ENCODE measurements at regions not wholly inside any gene's neighbourhood (a gene's known extent, or its start where the extent isn't known, plus 50 kb on each side); places are given as distances from the start of the nearest gene placed in this dataset.

DNA sequence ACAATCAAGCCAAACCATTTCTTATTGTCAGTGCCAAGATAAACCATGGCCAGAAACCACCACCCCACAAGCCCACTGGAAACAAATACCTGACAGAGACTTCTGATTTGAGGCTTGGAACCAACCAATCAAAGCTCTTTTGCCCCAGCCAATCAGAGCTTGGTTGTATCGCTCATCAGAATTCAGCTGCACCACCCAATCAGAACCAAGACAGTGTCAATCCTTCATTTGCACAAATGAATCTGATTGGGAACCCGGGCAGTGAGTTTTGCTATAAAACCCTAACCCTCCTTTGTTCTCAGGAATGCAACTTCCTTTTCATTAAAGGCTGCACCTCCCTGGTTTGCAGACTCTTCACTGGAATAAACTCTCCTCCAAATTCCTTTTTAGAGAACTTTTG, 87.4 kb downstream of the ELAPOR2 start:
- TF ChIP-seq CTCF (IDR thresholded peaks at IDR 0.05) = no peak
- TF ChIP-seq POLR2A (IDR thresholded peaks at IDR 0.05) = no peak

Data from adrenal gland (tissue), 5 donors.